GM12878 (cell line): ENCODE measurements at regions not wholly inside any gene's neighbourhood (a gene's known extent, or its start where the extent isn't known, plus 50 kb on each side); places are given as distances from the start of the nearest gene placed in this dataset.

Experiments
- ATAC-seq: fragments of 200-7000 bp; cut with Tn5 transposase; 3 replicates; pipeline ENCODE4 v1.9.1; 2020; ENCODE audit warnings: mild to moderate bottlenecking, moderate library complexity
- BruUV-seq: library from RNA; stranded (reverse); fragments of 400-500 nt; replicated peaks from 2 replicates; lab custom pipeline; 2021; lab: Mats Ljungman, UMichigan
- CTCF ChIA-PET: fragments of 300-600 bp; sonication (Branson Sonifier 250); formaldehyde crosslinking; extraction: SDS; loops from one replicate; lab custom pipeline; 2021; ENCODE audit warnings: inconsistent platforms; lab: Yijun Ruan, JAX
- POLR2A ChIA-PET: fragments of 350-600 bp; formaldehyde crosslinking; extraction: SDS; loops from one replicate; lab custom pipeline; 2021; ENCODE audit warnings: inconsistent platforms; lab: Charles Lee
- RAD21 ChIA-PET: fragments of 300-600 bp; sonication (Branson Sonifier 250); formaldehyde crosslinking; loops from one replicate; lab custom pipeline; 2023; ENCODE audit warnings: antibody characterized with exemption; ENCODE audit not compliant: unreplicated experiment; lab: Charles Lee
- SMC1A ChIA-PET: fragments of 300-600 bp; sonication (Branson Sonifier 250); formaldehyde crosslinking; loops from one replicate; lab custom pipeline; 2023; ENCODE audit not compliant: unreplicated experiment, uncharacterized antibody; lab: Charles Lee
- DNase-seq: peaks from one replicate; pipeline ENCODE4 v3.0.0-alpha.2; 2011; ENCODE audit warnings: low read depth, low spot score
- FAIRE-seq: peaks from 3 replicates; lab custom pipeline; 2011; peaks lifted over from hg19 to GRCh38; lab: Jason Lieb, UNC
- H2AFZ ChIP-seq: 2 replicates; pipeline ENCODE4 v1.6.0; 2011; ENCODE audit warnings: low read depth, low read length, control low read depth; ENCODE audit not compliant: control insufficient read depth
- H3K27ac ChIP-seq: 2 replicates; pipeline ENCODE4 v1.5.1; 2011; ENCODE audit warnings: control low read depth; ENCODE audit not compliant: control insufficient read depth, insufficient read depth
- H3K27me3 ChIP-seq, 2 experiments: replicated peaks in 1 of 2; 2 replicates each; pipeline versions ENCODE4 v1.6.0 to v1.6.1; 2011; ENCODE audit warnings: low read length in 1 of 2; ENCODE audit not compliant: control insufficient read depth in 2 of 2, insufficient read depth in 2 of 2
- H3K36me3 ChIP-seq, 2 experiments: 2 replicates each; pipeline ENCODE4 v1.5.1; 2011; ENCODE audit warnings: low read length in 1 of 2; ENCODE audit not compliant: control insufficient read depth in 2 of 2, insufficient read depth in 2 of 2
- H3K4me1 ChIP-seq: 2 replicates; pipeline ENCODE4 v1.6.1; 2011; ENCODE audit warnings: mild to moderate bottlenecking, low read length, moderate library complexity, mixed read lengths; ENCODE audit not compliant: control insufficient read depth, insufficient read depth
- H3K4me2 ChIP-seq: 2 replicates; pipeline ENCODE4 v1.6.0; 2011; ENCODE audit warnings: control low read depth; ENCODE audit not compliant: control insufficient read depth, insufficient read depth
- H3K4me3 ChIP-seq: fragments of 200-600 bp; sonication (generic); 2 replicates; pipeline ENCODE4 v1.5.1; 2016
- H3K79me2 ChIP-seq: 2 replicates; pipeline ENCODE4 v1.6.0; 2011; ENCODE audit warnings: low read length; ENCODE audit not compliant: control insufficient read depth, insufficient read depth
- H3K9ac ChIP-seq: 2 replicates; pipeline ENCODE4 v1.8.0; 2011; ENCODE audit warnings: low read length, control low read depth, mixed read lengths; ENCODE audit not compliant: control insufficient read depth, insufficient read depth
- H3K9me3 ChIP-seq: replicated peaks from 3 replicates; pipeline ENCODE4 v1.5.1; 2011; ENCODE audit warnings: mild to moderate bottlenecking, low read length; ENCODE audit not compliant: control insufficient read depth, insufficient read depth
- H4K20me1 ChIP-seq: 2 replicates; pipeline ENCODE4 v1.6.0; 2011; ENCODE audit not compliant: control insufficient read depth, insufficient read depth
- JUND ChIP-seq: IDR thresholded peaks from 2 replicates; pipeline ENCODE4 v1.6.1; 2012; ENCODE audit warnings: low read depth, mild to moderate bottlenecking, low read length, improper control_type of control experiment, moderate library complexity
- MTA2 ChIP-seq: fragments of 450-650 bp; IDR thresholded peaks from 2 replicates; pipeline ENCODE4 v1.6.1; 2016; ENCODE audit warnings: low read depth, mild to moderate bottlenecking, moderate library complexity
- MYC ChIP-seq: IDR thresholded peaks from 2 replicates; pipeline ENCODE4 v1.6.1; 2011; ENCODE audit warnings: mild to moderate bottlenecking, low read length, moderate library complexity, inconsistent platforms; ENCODE audit not compliant: insufficient read depth, insufficient replicate concordance, insufficient read length, severe bottlenecking
- NFYA ChIP-seq: IDR thresholded peaks from 2 replicates; pipeline ENCODE4 v1.6.1; 2011; ENCODE audit warnings: low read depth, mild to moderate bottlenecking, low read length, improper control_type of control experiment, borderline replicate concordance
- RAD51 ChIP-seq: fragments of 450-650 bp; IDR thresholded peaks from 2 replicates; pipeline ENCODE4 v1.6.1; 2016; ENCODE audit warnings: moderate library complexity, mild to moderate bottlenecking, inconsistent platforms
- RCOR1 ChIP-seq: conservative IDR thresholded peaks from 2 replicates; pipeline ENCODE4 v1.6.1; 2012; ENCODE audit warnings: low read depth, low read length, improper control_type of control experiment
- STAT1 ChIP-seq: fragments of 450-650 bp; conservative IDR thresholded peaks from 2 replicates; pipeline ENCODE4 v1.6.1; 2014; ENCODE audit warnings: antibody characterized with exemption, mild to moderate bottlenecking
- STAT3 ChIP-seq: IDR thresholded peaks from 2 replicates; pipeline ENCODE4 v1.6.1; 2011; ENCODE audit warnings: low read depth, low read length, improper control_type of control experiment
- USF1 ChIP-seq: IDR thresholded peaks from 2 replicates; pipeline ENCODE4 v1.6.1; 2011; ENCODE audit warnings: borderline replicate concordance, low read depth, mild to moderate bottlenecking, moderate library complexity, mixed read lengths, low read length; ENCODE audit not compliant: insufficient read depth; ENCODE audit errors: extremely low read length
- ZNF24 ChIP-seq: fragments of 450-650 bp; IDR thresholded peaks from 2 replicates; pipeline ENCODE4 v1.6.1; 2017; ENCODE audit warnings: antibody characterized with exemption, mild to moderate bottlenecking
- ZNF384 ChIP-seq: IDR thresholded peaks from 2 replicates; pipeline ENCODE4 v1.6.1; 2012; ENCODE audit warnings: low read depth, mild to moderate bottlenecking, low read length, improper control_type of control experiment, borderline replicate concordance
- ZSCAN29 ChIP-seq: fragments of 450-650 bp; IDR thresholded peaks from 2 replicates; pipeline ENCODE4 v1.6.1; 2017; ENCODE audit warnings: mild to moderate bottlenecking, moderate library complexity
- WGBS: methylation state at CpG from one replicate; pipeline ENCODE4 v1.1.6; 2016; ENCODE audit warnings: low lambda C conversion rate; ENCODE audit not compliant: insufficient replicate concordance, insufficient coverage; ENCODE audit errors: missing lambda C conversion rate; 5-methylcytosine and 5-hydroxymethylcytosine counted together
- in situ Hi-C: fragments of 300-500 bp; cut with MboI; formaldehyde crosslinking; loops from 9 replicates; pipeline ENCODE4 v1.14.3; 2018; ENCODE audit warnings: mixed read lengths
- intact Hi-C: fragments of 100-400 bp; cut with micrococcal nuclease; formaldehyde crosslinking; loops from one replicate; pipeline ENCODE4 v1.14.2; 2022; ENCODE audit not compliant: unreplicated experiment

DNA sequence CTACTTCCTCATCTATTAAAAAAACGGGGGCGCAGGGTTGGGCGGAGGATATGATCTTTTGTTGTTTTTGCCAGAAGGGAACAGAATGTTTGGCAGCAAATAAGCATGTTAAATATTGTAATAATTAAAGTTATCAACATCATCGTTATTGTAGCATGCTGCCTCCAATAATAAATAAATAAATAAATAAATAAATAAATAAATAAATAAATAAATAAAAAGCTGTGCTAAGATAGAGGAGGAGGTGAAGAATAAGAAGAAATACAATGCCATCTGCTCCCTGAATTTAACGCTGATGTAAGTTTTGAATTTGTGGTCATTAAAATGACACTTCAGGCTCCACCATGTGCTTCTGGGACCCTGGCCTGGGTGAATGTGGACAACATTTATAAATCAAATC is 508.0 kb upstream of the TNC start:
- Histone ChIP-seq H3K27ac (no peak overlapping the region), H3K36me3 (no peaks in the 10 kb centered on the region), H3K27me3 (no peaks in the 10 kb centered on the region), H3K9ac (no peak overlapping the region), H3K9me3 (no peaks in the 10 kb centered on the region), H3K4me1 (no peaks in the 10 kb centered on the region), H2AFZ (no peak overlapping the region)
- no peak for FAIRE-seq
- ChIA-PET POLR2A (no interaction called here), SMC1A (no interaction called here)
- intact Hi-C loops: no loop called here
- WGBS: 39% methylated on average over 5 of the region's 5 CpGs
- DNase-seq: no peak
- no peak for ATAC-seq
- no TSS peak for BruUV-seq
- in situ Hi-C loops: no loop called here
- TF ChIP-seq RCOR1 (no peak), MTA2 (no peak)
- TF ChIP-seq, all 136 proteins: peak for 0
- no peak overlapping the region for H3K4me2 ChIP-seq
- ChIA-PET CTCF (interaction anchor here (0.7 kb wide), 1 partner anchor 1543 kb away, joined by 3 read pairs; no protein-coding TSS in a partner anchor), RAD21 (no interaction called here)
- H3K79me2 ChIP-seq: no peaks in the 10 kb centered on the region
- H4K20me1 ChIP-seq: no peaks in the 10 kb centered on the region
- H3K4me3 ChIP-seq: no peak overlapping the region

DNA sequence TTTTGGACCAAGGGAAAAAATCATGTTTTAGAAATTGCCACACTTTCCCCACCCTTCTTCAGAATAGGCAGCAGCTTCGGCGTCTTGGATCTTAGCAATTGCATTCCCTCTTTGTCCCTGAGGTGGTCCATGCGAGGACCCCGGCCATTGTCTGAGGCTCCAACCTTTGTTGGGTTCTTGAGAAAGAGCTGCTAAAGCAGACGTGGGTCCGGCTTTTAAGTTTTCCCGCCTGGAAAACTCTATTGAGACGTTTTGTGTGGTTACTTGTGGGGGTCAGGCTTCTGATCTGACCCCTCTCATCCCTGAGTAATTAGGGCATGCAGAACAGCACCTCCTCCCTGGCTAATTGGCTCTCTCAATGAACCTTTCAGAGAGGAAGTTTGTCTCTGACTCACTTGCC is 509.6 kb upstream of the TNC start:
- Histone ChIP-seq H3K79me2 (no peaks in the 10 kb centered on the region), H3K4me3 (no peak overlapping the region), H3K9ac (no peak overlapping the region), H3K4me2 (no peak overlapping the region), H4K20me1 (no peaks in the 10 kb centered on the region), H3K9me3 (no peaks in the 10 kb centered on the region), H3K4me1 (no peaks in the 10 kb centered on the region), H3K27me3 (no peaks in the 10 kb centered on the region), H3K27ac (no peak overlapping the region), H3K36me3 (no peaks in the 10 kb centered on the region)
- intact Hi-C loops (no loop called here), in situ Hi-C loops (no loop called here)
- POLR2A ChIA-PET: no interaction called here
- FAIRE-seq: no peak
- ATAC-seq: no peak
- RAD21 ChIA-PET: no interaction called here
- SMC1A ChIA-PET: no interaction called here
- 30% methylated on average over 8 of the region's 8 CpGs for WGBS
- no TSS peak for BruUV-seq
- no peak for TF ChIP-seq JUND
- TF ChIP-seq USF1: no peak
- no peak for TF ChIP-seq ZNF24
- no peak for TF ChIP-seq ZNF384
- no peak for TF ChIP-seq NFYA
- TF ChIP-seq MYC: no peak
- no peak for TF ChIP-seq STAT1
- no peak for TF ChIP-seq STAT3
- no peak for TF ChIP-seq RAD51
- no peak for TF ChIP-seq ZSCAN29
- TF ChIP-seq, all 136 proteins: peak for 0
- DNase-seq: no peak
- H2AFZ ChIP-seq: no peak overlapping the region
- CTCF ChIA-PET: no interaction called here
